Middle frontal gyrus (tissue), 1 donor: ENCODE measurements at regions not wholly inside any gene's neighbourhood (a gene's known extent, or its start where the extent isn't known, plus 50 kb on each side); places are given as distances from the start of the nearest gene placed in this dataset.
A peak's percentile ranks its signal among the peaks of the same experiment; 100 is the strongest.
"Not testable (repeated sequence)": the region's sequence is repeated elsewhere in the genome, so short reads cannot be mapped to it uniquely, and the experiment has no call there.

Experiments used
- DNase-seq: peaks from one replicate; pipeline ENCODE4 v3.0.0-alpha.2; 2015; ENCODE audit warnings: low spot score; ENCODE audit errors: extremely low spot score

GRCh38 chr21:41612674-41613532 is 104.9 kb upstream of the TMPRSS2 start:
- peak; percentile 17 for DNase-seq

GRCh38 chr21:41611966-41612606 is 104.1 kb upstream of the TMPRSS2 start:
- no peak for DNase-seq

DNA sequence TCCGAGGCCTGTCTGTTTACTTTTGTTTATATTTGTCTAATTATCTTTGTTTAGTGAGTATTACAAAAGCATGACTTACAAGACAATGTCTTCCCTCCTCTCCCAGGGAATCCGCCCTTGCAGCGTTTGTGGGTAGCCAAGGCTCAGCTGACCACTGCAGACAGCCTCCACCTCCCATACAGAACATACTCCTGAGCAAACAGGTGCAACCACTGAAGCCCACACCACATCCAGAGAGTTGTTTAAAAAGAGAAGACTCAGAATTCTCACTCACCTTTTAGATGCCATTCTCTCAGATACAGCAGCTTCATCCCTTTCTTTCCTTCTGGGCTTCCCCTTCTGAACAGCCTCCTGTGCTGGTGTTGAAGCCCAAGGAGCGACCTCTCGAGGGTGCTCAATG is 103.5 kb upstream of the TMPRSS2 start:
- DNase-seq, result no peak

- not testable (repeated sequence) for DNase-seq
Observed at GRCh38 chr21:41610840-41611115, 102.8 kb upstream of the TMPRSS2 start.

DNA sequence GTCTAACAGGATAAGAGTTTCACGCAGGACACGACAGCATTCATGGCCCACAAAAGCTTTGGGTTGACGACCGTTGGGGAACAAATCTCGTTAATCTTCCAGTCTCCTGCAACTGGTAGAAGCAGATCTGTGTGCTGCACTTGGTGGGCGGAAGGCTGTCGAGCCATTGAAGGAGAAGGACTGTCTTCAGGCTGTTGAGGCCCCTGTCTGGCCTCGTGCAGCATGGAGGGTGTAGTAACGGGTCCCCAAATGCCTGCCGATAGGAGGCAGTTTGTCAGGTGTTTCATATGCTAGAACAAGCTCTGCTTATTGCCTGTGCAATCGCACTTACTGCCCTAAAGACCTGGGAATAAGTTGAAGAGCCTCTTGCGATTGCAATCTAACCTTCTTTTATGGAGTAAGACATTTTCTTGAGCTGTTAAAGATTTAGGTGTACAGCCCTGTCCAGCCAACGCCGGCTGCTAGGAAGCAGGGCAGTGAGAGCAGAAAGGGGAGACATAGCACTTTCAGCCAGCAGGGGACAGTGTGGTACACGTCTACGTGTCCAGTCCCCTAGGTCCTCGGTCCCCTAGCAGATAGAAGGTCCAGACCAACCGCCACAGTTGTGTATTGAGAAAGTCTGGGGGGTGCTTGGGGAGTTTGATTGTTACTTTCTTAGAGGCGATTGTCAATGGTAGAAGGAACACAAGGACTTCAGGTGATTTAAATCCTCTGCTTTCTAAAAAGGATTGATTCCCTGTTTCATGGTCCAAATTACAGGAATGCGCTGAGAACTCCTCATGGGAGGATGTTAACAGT is 102.3 kb upstream of the TMPRSS2 start:
- no peak for DNase-seq

DNA sequence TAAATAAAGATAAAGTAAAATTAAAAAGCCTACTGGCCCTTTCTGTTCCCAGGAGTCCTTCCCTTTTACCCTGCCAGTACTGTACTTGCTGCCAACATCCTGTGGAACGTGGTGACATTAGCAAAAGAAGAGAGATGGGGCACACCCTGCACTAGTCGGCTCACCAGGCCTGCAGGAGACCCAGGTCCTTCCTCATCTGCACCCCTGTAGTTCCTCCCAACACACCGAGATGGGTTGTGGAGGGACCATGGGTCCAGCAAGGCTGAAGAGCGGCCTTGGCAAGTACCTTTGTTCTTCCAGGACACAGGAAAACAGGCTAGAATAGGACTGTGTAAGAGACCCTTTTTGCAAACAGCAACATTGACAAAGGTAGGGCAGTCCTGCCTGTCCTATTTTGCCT is 98.7 kb upstream of the TMPRSS2 start:
- DNase-seq, result no peak

DNA sequence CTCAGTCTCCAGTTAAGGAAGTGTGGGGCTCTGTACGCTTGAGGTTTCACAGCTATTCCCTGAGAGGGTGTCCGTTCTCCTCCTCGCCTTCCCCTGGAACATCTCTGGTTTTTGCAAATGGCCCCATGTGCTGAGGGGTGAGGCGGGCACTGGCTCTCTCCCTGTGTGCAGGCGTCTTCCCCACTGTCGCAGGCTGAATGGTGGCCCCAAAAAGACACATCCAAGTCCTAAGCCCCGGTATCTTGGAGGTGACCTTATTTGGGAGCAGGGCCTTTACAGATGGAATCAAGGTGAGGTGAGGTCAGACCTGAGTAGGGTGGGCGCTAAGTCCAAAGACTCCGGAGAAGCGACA is 98.0 kb upstream of the TMPRSS2 start:
- no peak for DNase-seq

- DNase-seq, result no peak
Observed at GRCh38 chr21:41605178-41605933, 97.4 kb upstream of the TMPRSS2 start.

DNA sequence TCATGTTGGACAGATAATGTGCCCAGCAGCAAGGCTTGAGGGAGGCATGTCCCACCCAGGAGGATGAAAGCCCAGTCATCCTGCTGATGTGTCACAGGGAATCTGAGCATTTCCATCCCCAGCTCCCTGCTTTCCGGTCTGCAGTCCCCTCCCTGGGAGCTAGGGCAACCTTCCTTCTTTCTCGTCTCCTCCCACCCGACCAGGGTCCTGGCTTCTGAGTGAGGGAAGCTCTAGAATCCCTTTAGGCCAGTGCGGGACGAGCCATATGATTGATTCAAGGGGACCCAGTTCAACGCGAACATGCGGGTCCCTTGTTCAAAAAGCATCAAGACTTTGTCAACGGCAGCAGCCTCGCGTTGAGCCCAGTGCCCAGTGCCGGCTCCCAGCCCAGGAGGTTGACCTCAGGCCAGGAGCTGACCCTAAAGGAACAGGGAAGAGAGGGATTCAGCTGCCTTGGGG is 96.7 kb upstream of the TMPRSS2 start:
- no peak for DNase-seq

DNA sequence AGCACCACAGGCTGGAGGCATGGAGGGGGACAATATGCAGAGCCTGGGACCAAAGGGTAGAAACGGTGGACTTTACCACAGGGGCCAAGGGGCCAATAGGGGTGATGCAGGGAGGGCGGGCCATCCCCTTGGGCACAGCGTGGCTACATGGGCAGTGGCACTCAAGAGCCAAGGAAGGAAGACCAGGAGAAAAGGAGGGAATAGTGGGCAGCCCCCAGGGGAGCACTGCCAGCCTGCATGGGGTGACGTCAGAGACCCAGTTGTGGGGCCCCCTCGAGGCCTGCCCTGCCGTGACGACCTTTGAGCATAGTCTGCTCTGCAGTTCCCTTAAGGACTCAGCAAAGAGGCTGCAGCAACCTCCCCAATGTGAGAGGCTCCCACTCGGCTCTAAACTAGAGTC is 95.5 kb upstream of the TMPRSS2 start:
- DNase-seq, result no peak

DNA sequence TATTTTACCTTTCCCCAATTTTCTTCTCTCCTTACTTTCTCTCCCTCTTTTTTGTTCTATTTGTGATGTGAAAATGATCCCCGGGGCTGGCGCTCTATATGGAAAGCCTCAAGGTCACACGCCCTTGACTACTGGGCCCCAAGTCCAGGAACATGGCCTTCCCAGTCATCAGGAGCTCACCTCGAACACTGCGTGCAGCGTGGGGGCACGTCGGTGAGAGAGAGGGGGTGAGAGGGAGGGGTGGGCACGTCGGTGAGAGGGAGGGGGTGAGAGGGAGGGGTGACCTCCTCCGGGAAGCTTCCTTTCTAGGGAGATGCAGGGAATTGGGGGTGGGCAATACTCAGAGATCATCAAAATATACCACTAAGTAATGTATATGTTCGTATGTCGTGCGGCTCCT is 94.6 kb upstream of the TMPRSS2 start:
- DNase-seq, result no peak

- DNase-seq, result no peak
Observed at GRCh38 chr21:41601573-41602368, 93.8 kb upstream of the TMPRSS2 start.

- DNase-seq, result no peak
Observed at GRCh38 chr21:41600961-41601572, 93.1 kb upstream of the TMPRSS2 start.

DNA sequence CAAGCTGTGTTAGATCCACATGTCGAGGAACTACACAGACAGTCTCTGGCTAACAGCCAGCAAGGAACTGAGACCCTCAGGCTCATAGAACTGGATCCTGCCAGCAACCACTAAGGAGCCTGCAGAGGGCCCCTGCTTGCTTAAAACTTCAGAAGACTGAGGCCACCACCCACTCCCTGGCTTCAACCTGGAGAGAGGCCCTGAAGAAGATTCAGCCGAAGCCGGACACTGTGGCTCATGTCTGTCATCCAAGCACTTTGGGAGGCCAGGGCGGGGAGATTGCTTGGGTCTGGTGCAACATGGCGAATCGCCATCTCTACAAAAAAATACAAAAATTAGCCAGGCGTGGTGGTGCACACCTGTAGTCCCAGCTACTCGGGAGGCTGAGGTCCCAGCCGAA is 92.6 kb upstream of the TMPRSS2 start:
- DNase-seq, result no peak

GRCh38 chr21:41600116-41600515 is 92.2 kb upstream of the TMPRSS2 start:
- no peak for DNase-seq

DNA sequence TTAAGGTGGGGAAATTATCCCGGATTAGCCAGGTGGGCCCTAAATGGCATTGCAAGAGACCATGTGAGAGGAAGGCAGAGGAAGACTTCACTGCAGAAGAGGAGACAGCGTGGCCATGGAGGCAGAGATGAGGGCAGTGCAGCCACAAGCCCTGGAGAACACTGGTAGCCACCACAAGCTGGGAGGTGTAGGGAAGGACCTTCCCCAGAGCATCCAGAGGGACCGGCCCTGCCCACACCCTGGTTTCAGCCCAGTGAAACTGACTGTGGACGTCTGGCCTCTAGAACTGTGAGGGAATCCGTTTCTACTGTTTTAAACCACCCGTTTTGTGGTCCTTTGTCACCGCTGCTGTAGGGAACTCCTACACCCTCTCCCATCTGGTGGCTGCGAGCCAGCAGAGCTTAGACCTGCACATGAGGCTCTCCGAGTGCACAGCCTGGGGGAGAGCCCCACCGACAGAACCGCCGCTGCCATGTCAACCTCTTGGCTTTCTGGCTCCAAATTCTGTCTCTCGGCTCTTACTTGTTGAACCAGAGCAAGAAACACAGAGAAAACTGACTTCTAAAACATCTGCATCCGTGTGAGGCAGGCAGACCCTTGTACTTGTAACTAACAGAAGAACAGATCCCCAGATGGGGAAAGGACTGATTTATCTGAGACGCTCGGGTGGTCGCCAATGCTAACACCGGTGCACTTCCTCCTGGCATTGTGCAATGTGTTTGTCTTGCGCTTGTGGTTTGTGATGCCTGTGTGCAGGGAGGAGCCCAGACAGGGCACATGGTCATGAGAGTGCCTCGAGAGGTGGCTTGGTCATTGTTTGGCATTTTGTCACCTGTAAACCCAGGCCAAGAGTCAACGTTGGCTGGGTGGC is 90.8 kb upstream of the TMPRSS2 start:
- no peak for DNase-seq

GRCh38 chr21:41597811-41598231 is 89.9 kb upstream of the TMPRSS2 start:
- no peak for DNase-seq

GRCh38 chr21:41597227-41597626 is 89.3 kb upstream of the TMPRSS2 start:
- no peak for DNase-seq

GRCh38 chr21:41596241-41596925 is 88.4 kb upstream of the TMPRSS2 start:
- DNase-seq, result no peak
